CD14-positive monocyte (primary cell): ENCODE measurements at regions not wholly inside any gene's neighbourhood (a gene's known extent, or its start where the extent isn't known, plus 50 kb on each side); places are given as distances from the start of the nearest gene placed in this dataset.

Experiments used
- DNase-seq, 3 donors: peaks; one replicate each; pipeline ENCODE4 v3.0.0-alpha.2; 2011 to 2022
- H2AFZ ChIP-seq: 2 replicates; pipeline ENCODE4 v1.6.0; 2012; ENCODE audit warnings: mild to moderate bottlenecking, low read depth, low read length, inconsistent platforms; ENCODE audit not compliant: insufficient read depth, poor library complexity, severe bottlenecking
- H3K27ac ChIP-seq, 2 donors: 1 replicate in 1 of 2; 2 replicates in 1 of 2; pipeline ENCODE4 v1.5.1; 2012 to 2013; ENCODE audit warnings: low read length in 2 of 2, control low read depth in 1 of 2, inconsistent platforms in 1 of 2, low read depth in 1 of 2, mild to moderate bottlenecking in 1 of 2
- H3K27me3 ChIP-seq, 2 donors: one replicate each; pipeline versions ENCODE4 v1.6.0 to v1.6.1; 2011 to 2013; ENCODE audit warnings: low read length in 2 of 2; ENCODE audit not compliant: control insufficient read depth in 2 of 2, insufficient read depth in 2 of 2
- H3K36me3 ChIP-seq, 2 donors: replicated peaks in 1 of 2; 1 replicate in 1 of 2; 2 replicates in 1 of 2; pipeline versions ENCODE4 v1.5.1 to v1.6.1; 2012 to 2013; ENCODE audit warnings: low read length in 2 of 2, control low read depth in 1 of 2, inconsistent platforms in 1 of 2, mild to moderate bottlenecking in 1 of 2; ENCODE audit not compliant: insufficient read depth in 2 of 2, control insufficient read depth in 1 of 2
- H3K4me1 ChIP-seq, 2 donors: 1 replicate in 1 of 2; 2 replicates in 1 of 2; pipeline versions ENCODE4 v1.5.1 to v1.6.1; 2012 to 2013; ENCODE audit warnings: low read length in 2 of 2, control low read depth in 1 of 2, inconsistent platforms in 1 of 2, mild to moderate bottlenecking in 1 of 2, moderate library complexity in 1 of 2; ENCODE audit not compliant: insufficient read depth in 2 of 2, control insufficient read depth in 1 of 2
- H3K4me2 ChIP-seq: replicated peaks from 2 replicates; pipeline ENCODE3; 2012; ENCODE audit warnings: low read length, moderate library complexity, mild to moderate bottlenecking; ENCODE audit not compliant: poor library complexity, severe bottlenecking; ENCODE audit errors: extremely low read depth
- H3K4me3 ChIP-seq, 3 experiments: fragments of 200-600 bp in 1 of 3; sonication (generic) in 1 of 3; replicated peaks in 1 of 3; 1 replicate in 2 of 3; 2 replicates in 1 of 3; pipeline ENCODE4 v1.5.1; 2011 to 2013; ENCODE audit warnings: low read length in 3 of 3, mild to moderate bottlenecking in 3 of 3, control low read depth in 2 of 3, low read depth in 2 of 3, inconsistent platforms in 1 of 3, moderate library complexity in 1 of 3
- H3K79me2 ChIP-seq: 2 replicates; pipeline ENCODE4 v1.6.0; 2012; ENCODE audit warnings: mild to moderate bottlenecking, control low read depth, inconsistent platforms, low read length, moderate library complexity; ENCODE audit not compliant: insufficient read depth
- H3K9ac ChIP-seq: 2 replicates; pipeline ENCODE4 v1.6.0; 2017; ENCODE audit warnings: low read length, mild to moderate bottlenecking; ENCODE audit not compliant: insufficient read depth, poor library complexity, severe bottlenecking
- H3K9me3 ChIP-seq, 2 donors: replicated peaks in 1 of 2; 1 replicate in 1 of 2; 2 replicates in 1 of 2; pipeline versions ENCODE4 v1.5.1 to v1.6.1; 2012 to 2013; ENCODE audit warnings: low read length in 2 of 2, control low read depth in 1 of 2; ENCODE audit not compliant: control insufficient read depth in 1 of 2, insufficient read depth in 1 of 2
- H4K20me1 ChIP-seq: 2 replicates; pipeline ENCODE4 v1.6.0; 2012; ENCODE audit warnings: mild to moderate bottlenecking, low read length, control low read depth, moderate library complexity; ENCODE audit not compliant: insufficient read depth
- H3K27ac Mint-ChIP-seq, 7 donors: one replicate each; pipeline ENCODE4 v1.8.0; 2020; ENCODE audit warnings: mild to moderate bottlenecking in 7 of 7, mixed read lengths in 7 of 7, moderate library complexity in 6 of 7, inconsistent platforms in 2 of 7
- H3K27me3 Mint-ChIP-seq, 3 donors: one replicate each; pipeline ENCODE4 v1.8.0; 2021 to 2022; ENCODE audit warnings: low read depth in 3 of 3, mild to moderate bottlenecking in 3 of 3, mixed read lengths in 3 of 3, moderate library complexity in 3 of 3, inconsistent platforms in 1 of 3
- H3K36me3 Mint-ChIP-seq, 2 donors: one replicate each; pipeline ENCODE4 v1.8.0; 2020; ENCODE audit warnings: mixed read lengths in 2 of 2, inconsistent platforms in 1 of 2, mild to moderate bottlenecking in 1 of 2
- H3K4me1 Mint-ChIP-seq: one replicate; pipeline ENCODE4 v1.8.0; 2020; ENCODE audit warnings: mild to moderate bottlenecking, mixed read lengths
- H3K4me3 Mint-ChIP-seq, 2 donors: one replicate each; pipeline ENCODE4 v1.8.0; 2020; ENCODE audit warnings: mild to moderate bottlenecking in 2 of 2, mixed read lengths in 2 of 2, moderate library complexity in 1 of 2
- H3K9me3 Mint-ChIP-seq, 7 donors: one replicate each; pipeline ENCODE4 v1.8.0; 2020 to 2022; ENCODE audit warnings: mixed read lengths in 7 of 7, mild to moderate bottlenecking in 6 of 7, moderate library complexity in 6 of 7, inconsistent platforms in 2 of 7
- CTCF ChIP-seq: fragments of 200-600 bp; IDR thresholded peaks from one replicate; pipeline ENCODE4 v1.8.0; 2022; ENCODE audit warnings: antibody characterized with exemption, mild to moderate bottlenecking
- WGBS: methylation state at CpG from one replicate; pipeline ENCODE4 v1.1.5; 2013; ENCODE audit warnings: missing lambda C conversion rate; ENCODE audit not compliant: insufficient coverage; 5-methylcytosine and 5-hydroxymethylcytosine counted together
- intact Hi-C, 2 donors: fragments of 100-400 bp; cut with micrococcal nuclease; formaldehyde crosslinking; loops; one replicate each; pipeline versions ENCODE4 v1.15.0 to v1.15.1; 2023

GRCh38 chr13:87792878-87793277, 121.7 kb downstream of the SLITRK5 start:
- WGBS: 94% methylated on average over 6 of the region's 6 CpGs
- peaks cover 0 to 8% (median 3%) of the 10 kb centered on the region in 7 donors for H3K9me3 Mint-ChIP-seq

GRCh38 chr13:87798536-87798935, 127.4 kb downstream of the SLITRK5 start:
- Mint-ChIP-seq H3K9me3 (peaks cover 0 to 5% (median 0%) of the 10 kb centered on the region in 7 donors), H3K27ac (no peak overlapping the region), H3K27me3 (no peaks in the 10 kb centered on the region), H3K36me3 (no peaks in the 10 kb centered on the region), H3K4me1 (no peaks in the 10 kb centered on the region), H3K4me3 (no peak overlapping the region)
- Histone ChIP-seq H2AFZ (no peak overlapping the region), H3K4me3 (no peak overlapping the region), H4K20me1 (no peaks in the 10 kb centered on the region), H3K9me3 (no peaks in the 10 kb centered on the region), H3K4me2 (no peak overlapping the region), H3K27ac (no peak overlapping the region), H3K79me2 (no peaks in the 10 kb centered on the region), H3K27me3 (no peaks in the 10 kb centered on the region), H3K4me1 (no peaks in the 10 kb centered on the region), H3K36me3 (no peaks in the 10 kb centered on the region), H3K9ac (no peak overlapping the region)
- WGBS: 83% methylated on average over 1 of the region's 2 CpGs
- intact Hi-C loops: no loop called here
- no peak for DNase-seq
- no peak for TF ChIP-seq CTCF

More at GRCh38 chr13:87792878-87793277, 121.7 kb downstream of the SLITRK5 start:
- no peaks in the 10 kb centered on the region for H3K9me3 ChIP-seq
- no peaks in the 10 kb centered on the region for H3K36me3 Mint-ChIP-seq
- no peaks in the 10 kb centered on the region for H3K79me2 ChIP-seq
- H3K4me3 Mint-ChIP-seq: no peak overlapping the region
- no peak overlapping the region for H3K27ac Mint-ChIP-seq
- TF ChIP-seq CTCF: no peak
- H3K27me3 ChIP-seq: no peaks in the 10 kb centered on the region
- no peak for DNase-seq
- no peaks in the 10 kb centered on the region for H3K36me3 ChIP-seq
- no peaks in the 10 kb centered on the region for H3K4me1 Mint-ChIP-seq
- H3K4me3 ChIP-seq: no peak overlapping the region
- no peak overlapping the region for H2AFZ ChIP-seq
- no peak overlapping the region for H3K4me2 ChIP-seq
- no peak overlapping the region for H3K27ac ChIP-seq
- intact Hi-C loops: no loop called here
- H3K27me3 Mint-ChIP-seq: no peaks in the 10 kb centered on the region
- no peaks in the 10 kb centered on the region for H4K20me1 ChIP-seq
- H3K9ac ChIP-seq: no peak overlapping the region
- H3K4me1 ChIP-seq: no peaks in the 10 kb centered on the region
